Lower lobe of right lung (tissue), 2 donors: ENCODE measurements at regions not wholly inside any gene's neighbourhood (a gene's known extent, or its start where the extent isn't known, plus 50 kb on each side); places are given as distances from the start of the nearest gene placed in this dataset.
A peak's percentile ranks its signal among the peaks of the same experiment; 100 is the strongest.

Experiments
- ATAC-seq, 2 donors: fragments of 200-7000 bp; cut with Tn5 transposase; one replicate each; pipeline ENCODE4 v1.9.1; 2020 to 2022; ENCODE audit warnings: mild to moderate bottlenecking in 2 of 2, moderate library complexity in 2 of 2
- DNase-seq: peaks from one replicate; pipeline ENCODE4 v3.0.0-alpha.2; 2020
- H3K27ac ChIP-seq: fragments of 200-600 bp; one replicate; pipeline ENCODE4 v1.8.0; 2022
- H3K27me3 ChIP-seq: fragments of 200-600 bp; one replicate; pipeline ENCODE4 v1.8.0; 2022; ENCODE audit warnings: low read depth
- H3K36me3 ChIP-seq: fragments of 200-600 bp; one replicate; pipeline ENCODE4 v1.8.0; 2022; ENCODE audit warnings: mild to moderate bottlenecking
- H3K4me1 ChIP-seq: fragments of 200-600 bp; one replicate; pipeline ENCODE4 v1.8.0; 2022
- H3K4me3 ChIP-seq: fragments of 200-600 bp; one replicate; pipeline ENCODE4 v1.8.0; 2022; ENCODE audit warnings: mild to moderate bottlenecking
- H3K9me3 ChIP-seq: fragments of 200-600 bp; one replicate; pipeline ENCODE4 v1.8.0; 2022
- intact Hi-C: fragments of 100-400 bp; cut with DNase I; formaldehyde crosslinking; loops from one replicate; pipeline ENCODE4 v1.11.0; 2022
- TF ChIP-seq, protein P1 (sequence below): fragments of 200-600 bp; IDR thresholded peaks from one replicate; pipeline ENCODE4 v1.8.0; 2022; ENCODE audit warnings: antibody characterized with exemption, mild to moderate bottlenecking
- donor health status: DM: no; HTN: yes; CAD: no; lungs with severe emphysema.

DNA sequence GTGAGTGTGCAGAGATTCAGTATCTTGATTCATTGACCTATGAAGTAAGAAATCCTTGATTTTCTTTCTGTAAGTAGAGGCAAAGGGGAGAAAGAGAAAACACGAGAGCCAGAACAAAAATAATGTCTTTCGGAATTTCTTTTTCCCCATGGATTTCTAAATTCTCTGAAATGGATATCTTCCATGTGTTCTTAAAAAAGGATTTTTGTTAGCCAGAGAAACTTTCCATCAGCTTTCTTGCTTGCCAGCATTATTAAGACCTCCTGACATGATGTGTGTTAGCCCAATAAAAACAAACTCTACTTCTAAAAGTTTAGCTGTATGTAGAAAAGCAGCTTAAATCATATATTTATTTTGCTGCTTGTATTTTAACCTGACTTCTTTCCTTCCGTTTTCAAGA lies 122.3 kb upstream of the AADACL2 start:
- no peak for DNase-seq
- peaks cover 7% of the 10 kb centered on the region for H3K9me3 ChIP-seq
- H3K27me3 ChIP-seq: no peaks in the 10 kb centered on the region
- TF ChIP-seq, protein P1, sequence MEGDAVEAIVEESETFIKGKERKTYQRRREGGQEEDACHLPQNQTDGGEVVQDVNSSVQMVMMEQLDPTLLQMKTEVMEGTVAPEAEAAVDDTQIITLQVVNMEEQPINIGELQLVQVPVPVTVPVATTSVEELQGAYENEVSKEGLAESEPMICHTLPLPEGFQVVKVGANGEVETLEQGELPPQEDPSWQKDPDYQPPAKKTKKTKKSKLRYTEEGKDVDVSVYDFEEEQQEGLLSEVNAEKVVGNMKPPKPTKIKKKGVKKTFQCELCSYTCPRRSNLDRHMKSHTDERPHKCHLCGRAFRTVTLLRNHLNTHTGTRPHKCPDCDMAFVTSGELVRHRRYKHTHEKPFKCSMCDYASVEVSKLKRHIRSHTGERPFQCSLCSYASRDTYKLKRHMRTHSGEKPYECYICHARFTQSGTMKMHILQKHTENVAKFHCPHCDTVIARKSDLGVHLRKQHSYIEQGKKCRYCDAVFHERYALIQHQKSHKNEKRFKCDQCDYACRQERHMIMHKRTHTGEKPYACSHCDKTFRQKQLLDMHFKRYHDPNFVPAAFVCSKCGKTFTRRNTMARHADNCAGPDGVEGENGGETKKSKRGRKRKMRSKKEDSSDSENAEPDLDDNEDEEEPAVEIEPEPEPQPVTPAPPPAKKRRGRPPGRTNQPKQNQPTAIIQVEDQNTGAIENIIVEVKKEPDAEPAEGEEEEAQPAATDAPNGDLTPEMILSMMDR: no peak
- no peaks in the 10 kb centered on the region for H3K4me1 ChIP-seq
- no peak overlapping the region for H3K4me3 ChIP-seq
- intact Hi-C loops: no loop called here
- no peak for ATAC-seq
- H3K36me3 ChIP-seq: no peaks in the 10 kb centered on the region
- no peak overlapping the region for H3K27ac ChIP-seq

DNA sequence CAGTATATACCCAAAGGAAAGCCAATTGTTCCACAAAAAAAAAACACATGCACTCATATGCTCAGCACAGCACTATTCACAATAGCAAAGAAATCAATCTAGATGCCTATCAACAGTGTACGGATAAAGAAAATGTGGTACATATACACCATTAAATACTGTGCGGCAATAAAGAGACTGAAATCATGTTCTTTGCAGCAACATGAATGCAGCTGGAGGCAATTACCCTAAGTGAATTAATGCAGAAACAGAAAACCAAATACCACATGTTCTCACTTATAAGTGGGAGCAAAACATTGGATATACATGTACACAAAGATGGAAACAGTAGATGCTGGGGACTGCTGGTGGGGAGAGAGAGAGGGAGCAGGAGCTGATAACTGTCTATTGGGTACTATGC lies 124.2 kb upstream of the AADACL2 start:
- no peaks in the 10 kb centered on the region for H3K36me3 ChIP-seq
- H3K4me1 ChIP-seq: no peaks in the 10 kb centered on the region
- peaks cover 7% of the 10 kb centered on the region for H3K9me3 ChIP-seq
- TF ChIP-seq, protein P1: no peak
- ATAC-seq: no peak
- no peak for DNase-seq
- no peak overlapping the region for H3K4me3 ChIP-seq
- intact Hi-C loops: no loop called here
- H3K27ac ChIP-seq: no peak overlapping the region
- H3K27me3 ChIP-seq: no peaks in the 10 kb centered on the region

DNA sequence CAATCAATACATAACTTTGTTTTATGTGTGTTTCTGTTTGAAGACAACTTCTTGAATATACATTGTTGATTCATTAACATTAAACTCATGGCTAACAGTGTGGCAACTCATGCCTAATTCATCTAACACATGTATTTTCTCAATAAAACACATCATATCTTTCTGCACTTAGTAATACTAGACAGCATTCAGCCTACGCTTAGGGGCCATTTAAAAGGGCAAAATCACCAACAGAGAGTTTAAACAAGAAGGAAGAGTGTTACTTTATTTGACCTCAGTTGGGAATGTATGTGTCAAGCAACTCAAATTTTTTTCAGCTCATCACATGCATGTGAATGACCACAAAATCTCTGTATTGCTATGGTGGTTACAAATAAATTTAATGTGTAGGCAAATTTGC lies 128.8 kb upstream of the AADACL2 start:
- Histone ChIP-seq H3K36me3 (no peaks in the 10 kb centered on the region), H3K27me3 (no peaks in the 10 kb centered on the region), H3K9me3 (no peaks in the 10 kb centered on the region), H3K4me1 (no peaks in the 10 kb centered on the region), H3K27ac (no peak overlapping the region), H3K4me3 (no peak overlapping the region)
- ATAC-seq (no peak), DNase-seq (no peak)
- intact Hi-C loops: no loop called here
- TF ChIP-seq, protein P1: no peak

DNA sequence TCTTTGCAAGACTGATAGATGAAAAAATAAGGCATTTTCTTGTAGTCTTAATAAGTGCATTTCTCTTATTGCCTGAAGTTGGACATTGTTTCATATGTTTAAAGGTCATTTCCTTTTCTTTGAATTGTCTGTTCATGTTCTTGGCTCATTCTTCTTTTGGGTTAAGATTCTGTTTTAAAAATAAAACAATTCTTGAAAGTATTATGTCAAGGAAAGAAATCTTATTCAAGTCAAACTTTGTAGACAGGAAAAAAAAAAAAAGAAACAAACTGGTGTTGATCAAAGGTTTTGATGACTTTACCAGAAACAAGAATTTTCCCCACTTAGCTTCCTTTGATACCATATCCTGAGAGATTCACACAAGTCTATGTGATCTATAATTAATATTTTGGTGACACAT lies 132.9 kb upstream of the AADACL2 start:
- Histone ChIP-seq H3K9me3 (no peaks in the 10 kb centered on the region), H3K36me3 (no peaks in the 10 kb centered on the region), H3K4me1 (no peaks in the 10 kb centered on the region), H3K27me3 (no peaks in the 10 kb centered on the region), H3K4me3 (no peak overlapping the region), H3K27ac (no peak overlapping the region)
- intact Hi-C loops: no loop called here
- no peak for DNase-seq
- TF ChIP-seq, protein P1: no peak
- no peak for ATAC-seq

DNA sequence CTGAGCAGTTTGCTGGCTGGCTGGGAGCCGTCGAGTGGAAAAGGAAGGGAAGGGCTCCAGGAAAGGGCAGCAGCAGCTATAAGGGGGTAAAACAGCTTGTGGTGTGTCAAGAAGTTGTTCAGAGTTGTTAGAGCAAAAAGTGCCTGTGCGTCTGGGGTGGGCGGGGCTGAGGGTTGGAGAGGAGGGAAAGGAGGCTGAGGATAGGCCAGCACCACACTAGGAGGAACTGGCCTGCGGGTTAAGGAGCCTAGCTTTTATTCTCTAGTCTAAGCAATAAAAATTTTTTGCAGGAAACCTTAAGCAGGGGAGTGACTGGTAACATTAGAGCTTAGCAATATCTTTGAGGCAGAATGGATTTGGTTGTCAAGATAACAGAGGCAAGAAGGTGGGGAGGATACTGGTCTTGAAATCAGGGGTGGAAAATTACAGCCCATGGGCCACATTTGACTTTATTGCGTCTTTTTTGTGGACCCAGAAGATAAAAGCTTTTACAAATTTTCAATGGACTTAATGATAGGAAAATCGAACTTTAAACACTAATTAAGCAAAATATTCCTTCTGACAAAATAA lies 134.5 kb upstream of the AADACL2 start:
- intact Hi-C loops: no loop called here
- ATAC-seq: peak in 1 of 2 donors; percentile 42
- DNase-seq: no peak

More for the DNA sequence above, 134.5 kb upstream of the AADACL2 start:
- H3K27ac ChIP-seq: no peak overlapping the region
- H3K4me1 ChIP-seq: no peaks in the 10 kb centered on the region
- H3K9me3 ChIP-seq: no peaks in the 10 kb centered on the region
- no peaks in the 10 kb centered on the region for H3K27me3 ChIP-seq
- TF ChIP-seq, protein P1: no peak
- no peak overlapping the region for H3K4me3 ChIP-seq
- no peaks in the 10 kb centered on the region for H3K36me3 ChIP-seq
